ENCODE measurements at regions not wholly inside any gene's neighbourhood (a gene's known extent, or its start where the extent isn't known, plus 50 kb on each side); places are given as distances from the start of the nearest gene placed in this dataset.

GRCh38 chrX:2147928-2148327, 352.8 kb downstream of the DHRSX start:
- Histone ChIP-seq H4K20me1 (ENCODE audit: insufficient read depth) (no peaks in the 10 kb centered on the region), H2AFZ (no peak overlapping the region), H3K9ac (no peak overlapping the region), H3K27me3 (replicated peaks; ENCODE audit: insufficient read depth) (no peaks in the 10 kb centered on the region), H3K36me3 (ENCODE audit: low read depth) (no peaks in the 10 kb centered on the region), H3K9me3 (ENCODE audit: low read depth) (no peaks in the 10 kb centered on the region), H3K27ac (no peak overlapping the region), H3K4me2 (ENCODE audit: unreplicated experiment) (no peak overlapping the region), H3F3A (ENCODE audit: insufficient read depth) (no peaks in the 10 kb centered on the region), H3K9me2 (ENCODE audit: insufficient read depth) (no peaks in the 10 kb centered on the region), H3K79me2 (ENCODE audit: insufficient read depth) (no peaks in the 10 kb centered on the region), H3K4me1 (ENCODE audit: insufficient read depth) (no peaks in the 10 kb centered on the region), H3K4me3 (no peak overlapping the region)
- 12 to 18% methylated on average over 3 of the region's 3 CpGs for WGBS, 2 experiments (ENCODE audit: low coverage in 1 of 2, low lambda C conversion rate in 2 of 2, missing lambda C conversion rate in 2 of 2)
- no peak for DNase-seq
- in situ Hi-C loops (cut with MboI) = no loop called here
- TF ChIP-seq EZH2 (IDR thresholded peaks at IDR 0.05; ENCODE audit: insufficient read depth, poor library complexity, severe bottlenecking) (no peak), EZH2phosphoT487 (IDR thresholded peaks at IDR 0.05; ENCODE audit: insufficient read depth, low read depth) (no peak)

- 4% methylated on average over 14 of the region's 14 CpGs for WGBS, 2 experiments (ENCODE audit: low coverage in 1 of 2, low lambda C conversion rate in 2 of 2, missing lambda C conversion rate in 2 of 2)
- DNase-seq = peak; percentile 20
- no peak overlapping the region for H3K4me2 ChIP-seq (ENCODE audit: unreplicated experiment)
Observed at GRCh38 chrX:2145692-2146367, 354.9 kb downstream of the DHRSX start.

GRCh38 chrX:2137882-2138281, 362.9 kb downstream of the DHRSX start:
- Histone ChIP-seq H3K4me2 (ENCODE audit: unreplicated experiment) (no peak overlapping the region), H3K9ac (no peak overlapping the region), H3K9me3 (ENCODE audit: low read depth) (no peaks in the 10 kb centered on the region), H3K27me3 (replicated peaks; ENCODE audit: insufficient read depth) (no peaks in the 10 kb centered on the region), H3K36me3 (ENCODE audit: low read depth) (no peaks in the 10 kb centered on the region), H3K4me1 (ENCODE audit: insufficient read depth) (no peaks in the 10 kb centered on the region), H2AFZ (no peak overlapping the region), H3K4me3 (no peak overlapping the region), H3K9me2 (ENCODE audit: insufficient read depth) (no peaks in the 10 kb centered on the region), H3F3A (ENCODE audit: insufficient read depth) (no peaks in the 10 kb centered on the region), H3K79me2 (ENCODE audit: insufficient read depth) (no peaks in the 10 kb centered on the region), H3K27ac (no peak overlapping the region), H4K20me1 (ENCODE audit: insufficient read depth) (no peaks in the 10 kb centered on the region)
- in situ Hi-C loops (cut with MboI) = no loop called here
- WGBS, 2 experiments (ENCODE audit: low coverage in 1 of 2, low lambda C conversion rate in 2 of 2, missing lambda C conversion rate in 2 of 2) = 72 to 73% methylated on average over 4 of the region's 4 CpGs
- DNase-seq = no peak
- TF ChIP-seq EZH2 (IDR thresholded peaks at IDR 0.05; ENCODE audit: insufficient read depth, poor library complexity, severe bottlenecking) (no peak), EZH2phosphoT487 (IDR thresholded peaks at IDR 0.05; ENCODE audit: insufficient read depth, low read depth) (no peak)

More at GRCh38 chrX:2145692-2146367, 354.9 kb downstream of the DHRSX start:
- no peaks in the 10 kb centered on the region for H3K36me3 ChIP-seq (ENCODE audit: low read depth)
- H3F3A ChIP-seq (ENCODE audit: insufficient read depth) = no peaks in the 10 kb centered on the region
- no peaks in the 10 kb centered on the region for H3K27me3 ChIP-seq (replicated peaks; ENCODE audit: insufficient read depth)
- no peaks in the 10 kb centered on the region for H3K4me1 ChIP-seq (ENCODE audit: insufficient read depth)
- TF ChIP-seq EZH2 (IDR thresholded peaks at IDR 0.05; ENCODE audit: insufficient read depth, poor library complexity, severe bottlenecking) (no peak), EZH2phosphoT487 (IDR thresholded peaks at IDR 0.05; ENCODE audit: insufficient read depth, low read depth) (no peak)
- H3K9ac ChIP-seq = no peak overlapping the region
- no peak overlapping the region for H2AFZ ChIP-seq
- no peak overlapping the region for H3K4me3 ChIP-seq
- in situ Hi-C loops (cut with MboI) = no loop called here
- H4K20me1 ChIP-seq (ENCODE audit: insufficient read depth) = no peaks in the 10 kb centered on the region
- H3K27ac ChIP-seq = no peak overlapping the region
- no peaks in the 10 kb centered on the region for H3K79me2 ChIP-seq (ENCODE audit: insufficient read depth)
- no peaks in the 10 kb centered on the region for H3K9me3 ChIP-seq (ENCODE audit: low read depth)
- H3K9me2 ChIP-seq (ENCODE audit: insufficient read depth) = no peaks in the 10 kb centered on the region

GRCh38 chrX:2136848-2137247, 363.9 kb downstream of the DHRSX start:
- H3K4me3 ChIP-seq = no peak overlapping the region
- no peaks in the 10 kb centered on the region for H3K9me3 ChIP-seq (ENCODE audit: low read depth)
- H3K36me3 ChIP-seq (ENCODE audit: low read depth) = no peaks in the 10 kb centered on the region
- H4K20me1 ChIP-seq (ENCODE audit: insufficient read depth) = no peaks in the 10 kb centered on the region
- H2AFZ ChIP-seq = no peak overlapping the region
- no peak overlapping the region for H3K27ac ChIP-seq
- in situ Hi-C loops (cut with MboI) = no loop called here
- no peak overlapping the region for H3K4me2 ChIP-seq (ENCODE audit: unreplicated experiment)
- no peaks in the 10 kb centered on the region for H3K27me3 ChIP-seq (replicated peaks; ENCODE audit: insufficient read depth)
- H3K9ac ChIP-seq = no peak overlapping the region
- no peak for TF ChIP-seq EZH2phosphoT487 (IDR thresholded peaks at IDR 0.05; ENCODE audit: insufficient read depth, low read depth)
- no peak for TF ChIP-seq EZH2 (IDR thresholded peaks at IDR 0.05; ENCODE audit: insufficient read depth, poor library complexity, severe bottlenecking)
- H3K79me2 ChIP-seq (ENCODE audit: insufficient read depth) = no peaks in the 10 kb centered on the region
- WGBS, 2 experiments (ENCODE audit: low coverage in 1 of 2, low lambda C conversion rate in 2 of 2, missing lambda C conversion rate in 2 of 2) = 58 to 76% methylated on average over 2 of the region's 2 CpGs
- no peaks in the 10 kb centered on the region for H3K9me2 ChIP-seq (ENCODE audit: insufficient read depth)
- DNase-seq = no peak
- no peaks in the 10 kb centered on the region for H3F3A ChIP-seq (ENCODE audit: insufficient read depth)
- no peaks in the 10 kb centered on the region for H3K4me1 ChIP-seq (ENCODE audit: insufficient read depth)

Data from GM23248 (cell line).